Adrenal gland (tissue), 9 donors: ENCODE measurements at regions not wholly inside any gene's neighbourhood (a gene's known extent, or its start where the extent isn't known, plus 50 kb on each side); places are given as distances from the start of the nearest gene placed in this dataset.

Source experiments
- DNase-seq, 7 donors: peaks; one replicate each; pipeline ENCODE4 v3.0.0-alpha.2; 2019 to 2020
- H3K27ac ChIP-seq, 5 donors: fragments of 200-600 bp; sonication (generic) in 4 of 5; 1 replicate in 3 of 5; 2 replicates in 2 of 5; pipeline versions ENCODE4 v1.5.1 to v1.8.0; 2016 to 2020; ENCODE audit warnings: mild to moderate bottlenecking in 1 of 5
- H3K27me3 ChIP-seq: fragments of 200-600 bp; 2 replicates; pipeline ENCODE4 v1.8.0; 2021
- H3K36me3 ChIP-seq, 2 donors: fragments of 200-600 bp; replicated peaks in 1 of 2; 1 replicate in 1 of 2; 2 replicates in 1 of 2; pipeline versions ENCODE4 v1.5.1 to v1.8.0; 2018 to 2022
- H3K4me1 ChIP-seq, 2 donors: fragments of 200-600 bp; replicated peaks in 1 of 2; 1 replicate in 1 of 2; 2 replicates in 1 of 2; pipeline versions ENCODE4 v1.5.1 to v1.8.0; 2018 to 2021
- H3K4me3 ChIP-seq, 4 donors: fragments of 200-600 bp; sonication (generic) in 3 of 4; one replicate each; pipeline ENCODE4 v1.5.1; 2016 to 2018
- H3K9me3 ChIP-seq, 3 donors: fragments of 200-600 bp; sonication (generic) in 1 of 3; replicated peaks in 1 of 3; 1 replicate in 2 of 3; 2 replicates in 1 of 3; pipeline versions ENCODE4 v1.5.1 to v1.8.0; 2016 to 2021
- POLR2A ChIP-seq, 2 donors: fragments of 450-650 bp; IDR thresholded peaks; one replicate each; pipeline ENCODE4 v1.6.1; 2017; ENCODE audit warnings: antibody characterized with exemption in 2 of 2, mild to moderate bottlenecking in 2 of 2, moderate library complexity in 1 of 2
- WGBS, 4 donors: extraction: QIAGEN DNeasy Blood & Tissue Kit in 2 of 4; methylation state at CpG; one replicate each; pipeline versions ENCODE4 v1.1.5 to v1.1.7; 2013 to 2017; 5-methylcytosine and 5-hydroxymethylcytosine counted together
- intact Hi-C, 2 donors: fragments of 100-400 bp; cut with DNase I; formaldehyde crosslinking; loops; one replicate each; pipeline versions ENCODE4 v1.14.1 to v1.15.0; 2022 to 2023
- TF ChIP-seq, protein P1 (sequence below), 6 experiments: fragments of 450-650 bp in 4 of 6; fragments of 200-600 bp in 2 of 6; sonication (generic) in 1 of 6; IDR thresholded peaks; 1 replicate in 5 of 6; 2 replicates in 1 of 6; pipeline versions ENCODE4 v1.5.1 to v1.8.0; 2016 to 2021; ENCODE audit warnings: antibody characterized with exemption in 6 of 6, mild to moderate bottlenecking in 2 of 6, moderate library complexity in 1 of 6
- donor health status: healthy with polysubstance abuse.
- donor health status: Bipolar disorder and iron deficiency.
- donor health status: DM: yes; HTN: yes; CAD: no.
- donor health status: DM: no; HTN: no; CAD: no.
- donor health status: DM: no; HTN: no; CAD: no.

DNA sequence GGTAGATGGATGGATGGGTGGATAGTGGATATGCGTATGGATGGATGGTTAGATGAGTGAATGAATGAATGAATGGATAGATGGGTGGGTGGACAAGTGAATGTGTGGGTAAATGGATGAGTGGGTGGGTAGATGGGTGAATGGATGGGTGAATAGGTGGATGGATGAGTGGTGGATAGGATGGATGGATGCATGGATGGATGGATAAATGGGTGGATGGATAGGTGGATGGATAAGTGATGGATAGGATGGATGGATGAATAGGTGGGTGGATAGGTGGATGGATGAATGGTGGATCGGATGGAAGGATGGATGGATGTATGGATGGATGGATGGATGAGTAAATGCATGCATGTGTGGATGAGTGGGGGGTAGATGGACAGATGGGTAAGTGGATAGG is 169.3 kb downstream of the ACKR3 start:
- no peaks in the 10 kb centered on the region for H3K9me3 ChIP-seq
- no peaks in the 10 kb centered on the region for H3K4me1 ChIP-seq
- intact Hi-C loops: no loop called here
- no peak overlapping the region for H3K4me3 ChIP-seq
- TF ChIP-seq POLR2A (IDR thresholded peaks at IDR 0.05): no peak
- TF ChIP-seq, protein P1, sequence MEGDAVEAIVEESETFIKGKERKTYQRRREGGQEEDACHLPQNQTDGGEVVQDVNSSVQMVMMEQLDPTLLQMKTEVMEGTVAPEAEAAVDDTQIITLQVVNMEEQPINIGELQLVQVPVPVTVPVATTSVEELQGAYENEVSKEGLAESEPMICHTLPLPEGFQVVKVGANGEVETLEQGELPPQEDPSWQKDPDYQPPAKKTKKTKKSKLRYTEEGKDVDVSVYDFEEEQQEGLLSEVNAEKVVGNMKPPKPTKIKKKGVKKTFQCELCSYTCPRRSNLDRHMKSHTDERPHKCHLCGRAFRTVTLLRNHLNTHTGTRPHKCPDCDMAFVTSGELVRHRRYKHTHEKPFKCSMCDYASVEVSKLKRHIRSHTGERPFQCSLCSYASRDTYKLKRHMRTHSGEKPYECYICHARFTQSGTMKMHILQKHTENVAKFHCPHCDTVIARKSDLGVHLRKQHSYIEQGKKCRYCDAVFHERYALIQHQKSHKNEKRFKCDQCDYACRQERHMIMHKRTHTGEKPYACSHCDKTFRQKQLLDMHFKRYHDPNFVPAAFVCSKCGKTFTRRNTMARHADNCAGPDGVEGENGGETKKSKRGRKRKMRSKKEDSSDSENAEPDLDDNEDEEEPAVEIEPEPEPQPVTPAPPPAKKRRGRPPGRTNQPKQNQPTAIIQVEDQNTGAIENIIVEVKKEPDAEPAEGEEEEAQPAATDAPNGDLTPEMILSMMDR (IDR thresholded peaks at IDR 0.05): no peak
- WGBS, 4 donors: 75 to 87% (median 80%) methylated on average over 2 of the region's 2 CpGs
- H3K27me3 ChIP-seq: no peaks in the 10 kb centered on the region
- H3K27ac ChIP-seq: no peak overlapping the region
- peak in 1 of 7 donors; percentile 10 for DNase-seq
- no peaks in the 10 kb centered on the region for H3K36me3 ChIP-seq

DNA sequence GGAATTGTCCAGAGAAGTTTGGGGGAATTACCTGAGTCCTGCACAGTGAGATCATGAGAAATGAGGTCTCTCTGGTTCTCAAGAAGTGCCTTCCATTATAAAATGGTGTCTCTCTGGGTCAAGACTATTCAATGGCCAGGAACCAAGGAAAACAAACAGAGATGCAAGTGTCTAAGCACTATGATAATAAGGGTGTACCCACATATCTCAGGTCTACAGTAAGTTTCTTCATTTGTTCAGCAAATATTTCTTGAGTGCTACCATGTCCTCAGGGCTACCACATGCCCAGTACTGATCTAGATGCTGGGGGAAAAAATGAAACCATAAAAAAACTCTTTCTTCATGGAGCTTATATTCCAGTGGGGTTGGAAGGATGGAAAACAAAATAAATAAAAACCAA is 170.0 kb downstream of the ACKR3 start:
- no peaks in the 10 kb centered on the region for H3K27me3 ChIP-seq
- intact Hi-C loops: no loop called here
- no peaks in the 10 kb centered on the region for H3K36me3 ChIP-seq
- H3K9me3 ChIP-seq: no peaks in the 10 kb centered on the region
- no peak for TF ChIP-seq POLR2A (IDR thresholded peaks at IDR 0.05)
- TF ChIP-seq, protein P1 (IDR thresholded peaks at IDR 0.05): no peak
- H3K4me3 ChIP-seq: no peak overlapping the region
- no peak for DNase-seq
- H3K27ac ChIP-seq: no peak overlapping the region
- no peaks in the 10 kb centered on the region for H3K4me1 ChIP-seq

DNA sequence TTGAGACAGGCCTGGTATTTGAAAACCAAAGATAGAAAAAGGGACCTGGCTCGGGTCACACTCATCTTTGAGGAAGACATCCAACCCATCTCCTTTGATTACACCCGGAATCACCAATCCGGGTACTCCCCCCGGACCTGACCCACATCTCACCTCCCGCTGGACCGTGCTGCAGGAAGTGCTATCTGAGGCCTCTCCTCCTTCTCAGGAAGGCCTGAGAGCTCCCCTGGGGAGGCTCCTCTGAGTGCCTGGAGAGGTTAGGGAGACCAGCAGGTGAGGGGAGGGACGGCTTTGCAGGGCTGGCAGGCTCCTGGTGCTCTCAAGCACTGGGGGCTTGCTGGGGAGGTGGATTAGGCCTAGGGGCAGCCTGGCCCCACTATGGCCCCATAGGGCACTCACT is 170.9 kb downstream of the ACKR3 start:
- H3K4me3 ChIP-seq: no peak overlapping the region
- peak in 1 of 7 donors; percentile 35 for DNase-seq
- H3K27ac ChIP-seq: no peak overlapping the region
- TF ChIP-seq, protein P1 (IDR thresholded peaks at IDR 0.05): no peak
- no peak for TF ChIP-seq POLR2A (IDR thresholded peaks at IDR 0.05)
- WGBS, 4 donors: 70 to 81% (median 73%) methylated on average over 7 of the region's 7 CpGs
- no peaks in the 10 kb centered on the region for H3K27me3 ChIP-seq
- no peaks in the 10 kb centered on the region for H3K9me3 ChIP-seq
- intact Hi-C loops: no loop called here
- H3K4me1 ChIP-seq: no peaks in the 10 kb centered on the region
- no peaks in the 10 kb centered on the region for H3K36me3 ChIP-seq

DNA sequence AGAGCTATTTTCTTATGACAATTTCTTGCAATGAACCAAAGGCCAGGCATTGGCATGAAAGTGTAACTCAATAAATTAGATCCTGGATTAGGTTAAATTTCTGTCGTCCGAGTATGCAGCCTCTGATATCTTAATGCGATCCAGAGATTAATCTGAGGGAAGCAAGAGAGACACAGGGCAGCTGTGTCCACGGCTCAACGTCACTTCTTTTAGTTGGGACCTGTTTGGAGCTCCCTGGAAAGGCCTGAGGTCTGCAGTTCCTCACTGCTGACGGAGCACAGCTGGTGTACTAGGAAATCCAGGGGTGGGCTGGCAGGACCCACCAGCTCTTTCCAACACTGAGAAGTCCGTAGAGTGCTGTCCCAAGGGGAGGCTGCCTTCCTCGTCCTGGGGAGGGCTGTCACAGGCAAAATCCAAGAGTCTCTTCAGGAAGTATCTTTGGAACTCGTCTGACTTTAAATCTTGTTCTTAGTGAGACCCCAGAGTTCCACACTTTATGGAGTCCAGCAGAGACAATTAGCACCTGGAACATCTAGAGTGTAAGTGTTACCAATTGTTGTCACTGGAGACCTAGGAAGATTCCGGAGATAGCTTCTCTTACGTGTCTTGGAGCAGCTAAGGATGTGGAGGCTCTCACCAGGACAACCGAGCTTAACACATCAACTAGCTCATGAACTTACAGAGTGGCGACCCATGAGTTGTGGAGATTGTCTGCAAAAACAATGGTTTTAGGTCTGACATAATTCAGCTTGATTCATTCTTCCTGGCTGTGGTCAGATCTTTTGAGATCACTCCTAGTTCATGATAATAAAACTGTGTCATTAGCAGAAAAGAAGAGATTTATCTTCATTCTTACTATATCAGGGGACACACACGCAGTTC is 173.7 kb downstream of the ACKR3 start:
- 57 to 72% (median 62%) methylated on average over 13 to 14 of the region's 14 CpGs for WGBS, 4 donors
- intact Hi-C loops: no loop called here
- peak in 1 of 7 donors; percentile 48 for DNase-seq
- H3K9me3 ChIP-seq: no peaks in the 10 kb centered on the region
- H3K4me1 ChIP-seq: no peaks in the 10 kb centered on the region
- H3K4me3 ChIP-seq: no peak overlapping the region
- H3K27ac ChIP-seq: peak overlapping the region in 1 of 5 donors; percentile 16
- TF ChIP-seq, protein P1 (IDR thresholded peaks at IDR 0.05): no peak
- TF ChIP-seq POLR2A (IDR thresholded peaks at IDR 0.05): no peak
- no peaks in the 10 kb centered on the region for H3K27me3 ChIP-seq
- H3K36me3 ChIP-seq: no peaks in the 10 kb centered on the region
